Osteoblast (primary cell): ENCODE measurements at regions not wholly inside any gene's neighbourhood (a gene's known extent, or its start where the extent isn't known, plus 50 kb on each side); places are given as distances from the start of the nearest gene placed in this dataset.
"Not testable (repeated sequence)": the region's sequence is repeated elsewhere in the genome, so short reads cannot be mapped to it uniquely, and the experiment has no call there.

Source experiments
- DNase-seq: peaks from one replicate; pipeline ENCODE4 v3.0.0; 2011; ENCODE audit warnings: low spot score, mixed read lengths; ENCODE audit not compliant: insufficient read length; ENCODE audit errors: missing footprints
- H2AFZ ChIP-seq: 2 replicates; pipeline ENCODE4 v1.6.0; 2011; ENCODE audit warnings: mild to moderate bottlenecking, low read length
- H3K27ac ChIP-seq: 2 replicates; pipeline ENCODE4 v1.5.1; 2011; ENCODE audit warnings: mild to moderate bottlenecking, low read depth, low read length, moderate library complexity
- H3K27me3 ChIP-seq: 2 replicates; pipeline ENCODE4 v1.6.0; 2012; ENCODE audit warnings: mild to moderate bottlenecking, control low read depth, inconsistent platforms, low read length, moderate library complexity; ENCODE audit not compliant: insufficient read depth
- H3K36me3 ChIP-seq: 2 replicates; pipeline ENCODE4 v1.5.1; 2011; ENCODE audit warnings: mild to moderate bottlenecking, low read length, control low read depth, moderate library complexity; ENCODE audit not compliant: insufficient read depth
- H3K4me1 ChIP-seq: 2 replicates; pipeline ENCODE4 v1.5.1; 2011; ENCODE audit warnings: mild to moderate bottlenecking, low read length, control low read depth, moderate library complexity; ENCODE audit not compliant: insufficient read depth
- H3K4me2 ChIP-seq: 2 replicates; pipeline ENCODE4 v1.6.0; 2011; ENCODE audit warnings: mild to moderate bottlenecking, low read length; ENCODE audit not compliant: insufficient read depth
- H3K4me3 ChIP-seq: fragments of 200-600 bp; sonication (generic); 3 replicates; pipeline ENCODE4 v1.5.1; 2012; ENCODE audit warnings: mild to moderate bottlenecking, low read length, inconsistent platforms; ENCODE audit not compliant: insufficient read depth
- H3K79me2 ChIP-seq: 2 replicates; pipeline ENCODE4 v1.6.0; 2012; ENCODE audit warnings: mild to moderate bottlenecking, low read length, control low read depth, inconsistent platforms; ENCODE audit not compliant: insufficient read depth
- H3K9me3 ChIP-seq: 2 replicates; pipeline ENCODE4 v1.5.1; 2011; ENCODE audit warnings: low read depth, low read length, control low read depth
- H4K20me1 ChIP-seq: 2 replicates; pipeline ENCODE4 v1.6.0; 2012; ENCODE audit warnings: mild to moderate bottlenecking, low read length, control low read depth; ENCODE audit not compliant: insufficient read depth
- TF ChIP-seq, protein P1 (sequence below): IDR thresholded peaks from 2 replicates; pipeline ENCODE4 v1.5.1; 2011; ENCODE audit warnings: mild to moderate bottlenecking, low read depth, low read length, moderate library complexity; ENCODE audit errors: extremely low read depth

DNA sequence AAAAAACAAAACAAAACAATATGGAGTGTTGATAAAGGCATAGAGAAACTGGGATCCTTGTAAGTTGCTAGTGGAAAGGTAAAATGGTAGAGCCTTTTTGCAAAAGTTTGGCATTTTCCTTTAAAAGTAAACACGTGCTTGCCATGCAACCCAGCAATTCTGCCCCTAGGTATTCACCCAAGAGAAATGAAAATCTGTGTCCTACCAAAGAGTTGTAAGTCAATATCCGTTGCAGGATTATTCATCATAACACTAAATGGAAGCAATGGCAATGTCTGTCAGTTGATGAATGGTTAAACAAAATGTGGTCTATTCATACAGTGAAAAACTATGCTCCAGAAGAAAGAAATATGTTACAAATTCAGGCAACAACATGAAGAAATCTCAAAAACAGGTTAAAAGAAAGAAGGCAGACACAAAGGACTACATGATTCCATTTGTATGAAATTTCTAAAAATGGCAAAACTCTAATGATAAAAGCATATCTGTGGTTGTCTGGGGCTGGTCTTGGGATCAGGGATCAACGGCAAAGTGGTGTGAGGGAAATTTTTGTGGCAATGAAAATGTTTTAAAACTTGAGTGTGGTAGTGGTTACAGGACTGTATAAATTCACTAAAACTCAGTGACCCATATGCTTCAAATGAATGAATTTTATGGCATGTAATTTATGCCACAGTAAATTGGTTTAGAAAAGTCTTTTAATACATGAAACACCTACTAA, 229.6 kb downstream of the OPA1 start:
- DNase-seq, result no peak
- TF ChIP-seq, protein P1, sequence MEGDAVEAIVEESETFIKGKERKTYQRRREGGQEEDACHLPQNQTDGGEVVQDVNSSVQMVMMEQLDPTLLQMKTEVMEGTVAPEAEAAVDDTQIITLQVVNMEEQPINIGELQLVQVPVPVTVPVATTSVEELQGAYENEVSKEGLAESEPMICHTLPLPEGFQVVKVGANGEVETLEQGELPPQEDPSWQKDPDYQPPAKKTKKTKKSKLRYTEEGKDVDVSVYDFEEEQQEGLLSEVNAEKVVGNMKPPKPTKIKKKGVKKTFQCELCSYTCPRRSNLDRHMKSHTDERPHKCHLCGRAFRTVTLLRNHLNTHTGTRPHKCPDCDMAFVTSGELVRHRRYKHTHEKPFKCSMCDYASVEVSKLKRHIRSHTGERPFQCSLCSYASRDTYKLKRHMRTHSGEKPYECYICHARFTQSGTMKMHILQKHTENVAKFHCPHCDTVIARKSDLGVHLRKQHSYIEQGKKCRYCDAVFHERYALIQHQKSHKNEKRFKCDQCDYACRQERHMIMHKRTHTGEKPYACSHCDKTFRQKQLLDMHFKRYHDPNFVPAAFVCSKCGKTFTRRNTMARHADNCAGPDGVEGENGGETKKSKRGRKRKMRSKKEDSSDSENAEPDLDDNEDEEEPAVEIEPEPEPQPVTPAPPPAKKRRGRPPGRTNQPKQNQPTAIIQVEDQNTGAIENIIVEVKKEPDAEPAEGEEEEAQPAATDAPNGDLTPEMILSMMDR, result no peak
- Histone ChIP-seq H4K20me1 (no peaks in the 10 kb centered on the region), H3K79me2 (no peaks in the 10 kb centered on the region), H3K27me3 (peaks cover 46% of the 10 kb centered on the region), H3K27ac (no peak overlapping the region), H3K9me3 (no peaks in the 10 kb centered on the region), H3K36me3 (no peaks in the 10 kb centered on the region), H3K4me3 (no peak overlapping the region), H3K4me2 (no peak overlapping the region), H3K4me1 (peaks cover 7% of the 10 kb centered on the region), H2AFZ (no peak overlapping the region)

GRCh38 chr3:193823213-193823605, 230.2 kb downstream of the OPA1 start:
- not testable (repeated sequence) for H3K36me3 ChIP-seq, H3K27ac ChIP-seq, H3K9me3 ChIP-seq, H2AFZ ChIP-seq, DNase-seq, H3K4me3 ChIP-seq, H3K4me1 ChIP-seq, H3K79me2 ChIP-seq, H4K20me1 ChIP-seq, H3K4me2 ChIP-seq
- peaks cover 42% of the 10 kb centered on the region for H3K27me3 ChIP-seq

GRCh38 chr3:193824365-193824764, 231.4 kb downstream of the OPA1 start:
- Histone ChIP-seq H3K27ac (no peak overlapping the region), H3K79me2 (no peaks in the 10 kb centered on the region), H2AFZ (no peak overlapping the region), H3K4me1 (peaks cover 7% of the 10 kb centered on the region), H3K36me3 (no peaks in the 10 kb centered on the region), H3K4me3 (no peak overlapping the region), H3K9me3 (no peaks in the 10 kb centered on the region), H3K27me3 (peaks cover 38% of the 10 kb centered on the region), H3K4me2 (no peak overlapping the region), H4K20me1 (no peaks in the 10 kb centered on the region)
- no peak for DNase-seq
- TF ChIP-seq, protein P1, result no peak

- Histone ChIP-seq H3K27ac (no peak overlapping the region), H3K27me3 (peaks cover 35% of the 10 kb centered on the region), H3K4me3 (no peak overlapping the region), H3K4me2 (no peak overlapping the region), H3K4me1 (peaks cover 7% of the 10 kb centered on the region), H3K9me3 (no peaks in the 10 kb centered on the region), H3K36me3 (no peaks in the 10 kb centered on the region), H2AFZ (no peak overlapping the region), H4K20me1 (no peaks in the 10 kb centered on the region), H3K79me2 (no peaks in the 10 kb centered on the region)
- TF ChIP-seq, protein P1, result no peak
- DNase-seq, result no peak
Measured at GRCh38 chr3:193825617-193826016, 232.6 kb downstream of the OPA1 start.
